GM23338 (cell line): ENCODE measurements at regions not wholly inside any gene's neighbourhood (a gene's known extent, or its start where the extent isn't known, plus 50 kb on each side); places are given as distances from the start of the nearest gene placed in this dataset.

Source experiments
- ATAC-seq: fragments of 200-7000 bp; cut with Tn5 transposase; 3 replicates; pipeline ENCODE4 v1.9.1; 2020
- DNase-seq: peaks from one replicate; pipeline ENCODE4 v3.0.0-alpha.2; 2015; ENCODE audit warnings: low spot score
- H2AFZ ChIP-seq: fragments of 200-600 bp; sonication (generic); 2 replicates; pipeline ENCODE4 v1.8.0; 2016; ENCODE audit warnings: antibody characterized with exemption, mild to moderate bottlenecking, moderate library complexity
- H3F3A ChIP-seq: fragments of 200-600 bp; sonication (generic); replicated peaks from 2 replicates; pipeline ENCODE4 v1.8.0; 2017; ENCODE audit warnings: antibody characterized with exemption, mixed run types, low read depth
- H3K27ac ChIP-seq: fragments of 200-600 bp; sonication (generic); 2 replicates; pipeline ENCODE4 v1.6.1; 2016; ENCODE audit warnings: low read depth
- H3K27me3 ChIP-seq: fragments of 200-600 bp; sonication (generic); 2 replicates; pipeline ENCODE4 v1.8.0; 2016; ENCODE audit warnings: mild to moderate bottlenecking, mixed run types, moderate library complexity; ENCODE audit not compliant: insufficient read depth
- H3K36me3 ChIP-seq: fragments of 200-600 bp; sonication (generic); 2 replicates; pipeline ENCODE4 v1.8.0; 2016; ENCODE audit warnings: mild to moderate bottlenecking; ENCODE audit not compliant: insufficient read depth
- H3K4me1 ChIP-seq: fragments of 200-600 bp; sonication (generic); 2 replicates; pipeline ENCODE4 v1.8.0; 2016; ENCODE audit warnings: mild to moderate bottlenecking, moderate library complexity; ENCODE audit not compliant: insufficient read depth
- H3K4me2 ChIP-seq: fragments of 200-600 bp; sonication (generic); 2 replicates; pipeline ENCODE4 v1.7.1; 2017; ENCODE audit warnings: mixed run types
- H3K4me3 ChIP-seq: fragments of 200-600 bp; sonication (generic); 2 replicates; pipeline ENCODE4 v1.6.1; 2016; ENCODE audit warnings: mixed run types
- H3K79me2 ChIP-seq: fragments of 200-600 bp; sonication (generic); replicated peaks from 2 replicates; pipeline ENCODE4 v1.8.0; 2017; ENCODE audit warnings: mild to moderate bottlenecking; ENCODE audit not compliant: insufficient read depth
- H3K9me2 ChIP-seq: fragments of 200-600 bp; sonication (generic); 2 replicates; pipeline ENCODE4 v1.8.0; 2017; ENCODE audit not compliant: insufficient read depth
- H4K20me1 ChIP-seq: fragments of 200-600 bp; sonication (generic); replicated peaks from 2 replicates; pipeline ENCODE4 v1.8.0; 2017; ENCODE audit warnings: mild to moderate bottlenecking; ENCODE audit not compliant: insufficient read depth
- H3K27ac Mint-ChIP-seq: 2 replicates; pipeline ENCODE4 v1.8.0; 2020; ENCODE audit warnings: inconsistent platforms, mild to moderate bottlenecking, moderate library complexity, mixed read lengths
- H3K27me3 Mint-ChIP-seq: 3 replicates; pipeline ENCODE4 v1.8.0; 2022; ENCODE audit warnings: low read depth, mild to moderate bottlenecking, moderate library complexity, mixed read lengths, inconsistent platforms; ENCODE audit not compliant: insufficient read depth, poor library complexity
- H3K36me3 Mint-ChIP-seq: 3 replicates; pipeline ENCODE4 v1.8.0; 2021; ENCODE audit warnings: low read depth, mild to moderate bottlenecking, inconsistent platforms, moderate library complexity, mixed read lengths
- H3K4me1 Mint-ChIP-seq: 3 replicates; pipeline ENCODE4 v1.8.0; 2020; ENCODE audit warnings: mild to moderate bottlenecking, inconsistent platforms, mixed read lengths
- H3K4me3 Mint-ChIP-seq: 3 replicates; pipeline ENCODE4 v1.8.0; 2021; ENCODE audit warnings: moderate library complexity, mild to moderate bottlenecking, inconsistent platforms, mixed read lengths
- H3K9me3 Mint-ChIP-seq: 3 replicates; pipeline ENCODE4 v1.8.0; 2020; ENCODE audit warnings: moderate library complexity, mild to moderate bottlenecking, inconsistent platforms, mixed read lengths
- EZH2 ChIP-seq: fragments of 200-600 bp; sonication (generic); IDR thresholded peaks from one replicate; pipeline ENCODE4 v1.8.0; 2017; ENCODE audit warnings: antibody characterized with exemption, mild to moderate bottlenecking, low read depth; ENCODE audit not compliant: unreplicated experiment
- EZH2phosphoT487 ChIP-seq: fragments of 200-600 bp; sonication (generic); IDR thresholded peaks from one replicate; pipeline ENCODE4 v1.8.1; 2018; ENCODE audit warnings: antibody characterized with exemption; ENCODE audit not compliant: unreplicated experiment
- NANOG ChIP-seq: IDR thresholded peaks from 2 replicates; pipeline ENCODE4 v1.6.1; 2016; ENCODE audit warnings: antibody characterized with exemption, borderline replicate concordance
- POLR2AphosphoS5 ChIP-seq: IDR thresholded peaks from 2 replicates; pipeline ENCODE4 v1.6.1; 2016; ENCODE audit warnings: antibody characterized with exemption, low read depth
- STAT1 ChIP-seq: IDR thresholded peaks from one replicate; pipeline ENCODE4 v1.6.1; 2016; ENCODE audit warnings: antibody characterized with exemption; ENCODE audit not compliant: unreplicated experiment
- ZNF114 ChIP-seq: fragments of 250-450 bp; sonication (Bioruptor Pico); IDR thresholded peaks from 2 replicates; pipeline ENCODE4 v1.5.0; 2020; ENCODE audit warnings: mild to moderate bottlenecking, moderate library complexity
- ZNF331 ChIP-seq: fragments of 250-450 bp; sonication (Bioruptor Pico); IDR thresholded peaks from 2 replicates; pipeline ENCODE4 v1.5.0; 2020; ENCODE audit warnings: low read depth, mild to moderate bottlenecking, moderate library complexity
- TF ChIP-seq, protein P1 (sequence below), 2 experiments: fragments of 200-600 bp in 1 of 2; sonication (generic) in 1 of 2; conservative IDR thresholded peaks; 2 replicates each; pipeline versions ENCODE4 v1.5.1 to v1.6.1; 2016 to 2017; ENCODE audit warnings: antibody characterized with exemption in 2 of 2, low read depth in 2 of 2, mild to moderate bottlenecking in 2 of 2, moderate library complexity in 1 of 2
- TF ChIP-seq, protein P2 (sequence below): IDR thresholded peaks from 2 replicates; pipeline ENCODE4 v1.6.1; 2016; ENCODE audit warnings: antibody characterized with exemption
- TF ChIP-seq, protein P3 (sequence below): IDR thresholded peaks from one replicate; pipeline ENCODE4 v1.6.1; 2018; ENCODE audit warnings: antibody characterized with exemption; ENCODE audit not compliant: unreplicated experiment

DNA sequence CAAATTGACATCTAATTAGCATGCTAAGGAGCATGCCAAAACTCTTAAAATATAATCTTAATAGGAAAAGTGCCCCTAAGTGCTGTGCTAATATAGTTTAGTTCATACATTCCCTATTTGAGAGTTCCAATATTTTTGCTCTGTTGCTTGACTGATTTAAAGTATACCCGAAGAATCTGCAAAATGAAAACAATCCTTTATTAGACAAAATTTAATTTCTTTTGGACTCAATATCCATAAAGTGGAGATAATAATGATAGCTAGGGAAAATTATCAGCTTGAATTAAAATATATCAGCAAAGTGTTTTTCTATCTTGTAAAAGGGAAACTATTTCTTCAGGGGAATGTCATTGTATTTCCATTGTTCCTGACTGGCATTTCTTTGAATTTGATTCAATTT is 196.0 kb upstream of the NPY2R start:
- ATAC-seq: no peak

More for the DNA sequence above, 196.0 kb upstream of the NPY2R start:
- Histone ChIP-seq H4K20me1 (no peaks in the 10 kb centered on the region), H3K79me2 (no peaks in the 10 kb centered on the region), H3K9me2 (no peaks in the 10 kb centered on the region), H3K4me3 (no peak overlapping the region), H3K4me1 (no peaks in the 10 kb centered on the region), H3K36me3 (no peaks in the 10 kb centered on the region), H2AFZ (no peak overlapping the region), H3K27ac (no peak overlapping the region), H3K4me2 (no peak overlapping the region), H3K27me3 (no peaks in the 10 kb centered on the region), H3F3A (no peaks in the 10 kb centered on the region)
- TF ChIP-seq EZH2 (no peak), ZNF114 (no peak), EZH2phosphoT487 (no peak), ZNF331 (CRISPR knock-in tag) (no peak), NANOG (no peak), POLR2AphosphoS5 (no peak), STAT1 (no peak)
- TF ChIP-seq, protein P1, sequence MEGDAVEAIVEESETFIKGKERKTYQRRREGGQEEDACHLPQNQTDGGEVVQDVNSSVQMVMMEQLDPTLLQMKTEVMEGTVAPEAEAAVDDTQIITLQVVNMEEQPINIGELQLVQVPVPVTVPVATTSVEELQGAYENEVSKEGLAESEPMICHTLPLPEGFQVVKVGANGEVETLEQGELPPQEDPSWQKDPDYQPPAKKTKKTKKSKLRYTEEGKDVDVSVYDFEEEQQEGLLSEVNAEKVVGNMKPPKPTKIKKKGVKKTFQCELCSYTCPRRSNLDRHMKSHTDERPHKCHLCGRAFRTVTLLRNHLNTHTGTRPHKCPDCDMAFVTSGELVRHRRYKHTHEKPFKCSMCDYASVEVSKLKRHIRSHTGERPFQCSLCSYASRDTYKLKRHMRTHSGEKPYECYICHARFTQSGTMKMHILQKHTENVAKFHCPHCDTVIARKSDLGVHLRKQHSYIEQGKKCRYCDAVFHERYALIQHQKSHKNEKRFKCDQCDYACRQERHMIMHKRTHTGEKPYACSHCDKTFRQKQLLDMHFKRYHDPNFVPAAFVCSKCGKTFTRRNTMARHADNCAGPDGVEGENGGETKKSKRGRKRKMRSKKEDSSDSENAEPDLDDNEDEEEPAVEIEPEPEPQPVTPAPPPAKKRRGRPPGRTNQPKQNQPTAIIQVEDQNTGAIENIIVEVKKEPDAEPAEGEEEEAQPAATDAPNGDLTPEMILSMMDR (conservative IDR thresholded peaks at IDR 0.05; ENCODE audit: low read depth in 2 of 2): no peak
- TF ChIP-seq, protein P2, sequence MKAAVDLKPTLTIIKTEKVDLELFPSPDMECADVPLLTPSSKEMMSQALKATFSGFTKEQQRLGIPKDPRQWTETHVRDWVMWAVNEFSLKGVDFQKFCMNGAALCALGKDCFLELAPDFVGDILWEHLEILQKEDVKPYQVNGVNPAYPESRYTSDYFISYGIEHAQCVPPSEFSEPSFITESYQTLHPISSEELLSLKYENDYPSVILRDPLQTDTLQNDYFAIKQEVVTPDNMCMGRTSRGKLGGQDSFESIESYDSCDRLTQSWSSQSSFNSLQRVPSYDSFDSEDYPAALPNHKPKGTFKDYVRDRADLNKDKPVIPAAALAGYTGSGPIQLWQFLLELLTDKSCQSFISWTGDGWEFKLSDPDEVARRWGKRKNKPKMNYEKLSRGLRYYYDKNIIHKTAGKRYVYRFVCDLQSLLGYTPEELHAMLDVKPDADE: no peak
- TF ChIP-seq, protein P3, sequence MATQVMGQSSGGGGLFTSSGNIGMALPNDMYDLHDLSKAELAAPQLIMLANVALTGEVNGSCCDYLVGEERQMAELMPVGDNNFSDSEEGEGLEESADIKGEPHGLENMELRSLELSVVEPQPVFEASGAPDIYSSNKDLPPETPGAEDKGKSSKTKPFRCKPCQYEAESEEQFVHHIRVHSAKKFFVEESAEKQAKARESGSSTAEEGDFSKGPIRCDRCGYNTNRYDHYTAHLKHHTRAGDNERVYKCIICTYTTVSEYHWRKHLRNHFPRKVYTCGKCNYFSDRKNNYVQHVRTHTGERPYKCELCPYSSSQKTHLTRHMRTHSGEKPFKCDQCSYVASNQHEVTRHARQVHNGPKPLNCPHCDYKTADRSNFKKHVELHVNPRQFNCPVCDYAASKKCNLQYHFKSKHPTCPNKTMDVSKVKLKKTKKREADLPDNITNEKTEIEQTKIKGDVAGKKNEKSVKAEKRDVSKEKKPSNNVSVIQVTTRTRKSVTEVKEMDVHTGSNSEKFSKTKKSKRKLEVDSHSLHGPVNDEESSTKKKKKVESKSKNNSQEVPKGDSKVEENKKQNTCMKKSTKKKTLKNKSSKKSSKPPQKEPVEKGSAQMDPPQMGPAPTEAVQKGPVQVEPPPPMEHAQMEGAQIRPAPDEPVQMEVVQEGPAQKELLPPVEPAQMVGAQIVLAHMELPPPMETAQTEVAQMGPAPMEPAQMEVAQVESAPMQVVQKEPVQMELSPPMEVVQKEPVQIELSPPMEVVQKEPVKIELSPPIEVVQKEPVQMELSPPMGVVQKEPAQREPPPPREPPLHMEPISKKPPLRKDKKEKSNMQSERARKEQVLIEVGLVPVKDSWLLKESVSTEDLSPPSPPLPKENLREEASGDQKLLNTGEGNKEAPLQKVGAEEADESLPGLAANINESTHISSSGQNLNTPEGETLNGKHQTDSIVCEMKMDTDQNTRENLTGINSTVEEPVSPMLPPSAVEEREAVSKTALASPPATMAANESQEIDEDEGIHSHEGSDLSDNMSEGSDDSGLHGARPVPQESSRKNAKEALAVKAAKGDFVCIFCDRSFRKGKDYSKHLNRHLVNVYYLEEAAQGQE: no peak
- Mint-ChIP-seq H3K27me3 (no peaks in the 10 kb centered on the region), H3K9me3 (no peaks in the 10 kb centered on the region), H3K27ac (no peak overlapping the region), H3K36me3 (no peaks in the 10 kb centered on the region), H3K4me1 (no peaks in the 10 kb centered on the region), H3K4me3 (no peak overlapping the region)
- DNase-seq: no peak
